ENCODE measurements at regions not wholly inside any gene's neighbourhood (a gene's known extent, or its start where the extent isn't known, plus 50 kb on each side); places are given as distances from the start of the nearest gene placed in this dataset.
A peak's percentile ranks its signal among the peaks of the same experiment; 100 is the strongest.

GRCh38 chr4:137754652-137755471 lies 222.6 kb upstream of the PCDH18 start:
- peaks cover 17% of the 10 kb centered on the region for H3K4me1 Mint-ChIP-seq (ENCODE audit: low read depth)
- no peak overlapping the region for H3K4me3 Mint-ChIP-seq (ENCODE audit: unreplicated experiment)
- H3K9me3 Mint-ChIP-seq (ENCODE audit: low read depth), result peaks cover 6% of the 10 kb centered on the region
- no peak for DNase-seq (ENCODE audit: low spot score)
- H3K36me3 Mint-ChIP-seq (ENCODE audit: low read depth), result no peaks in the 10 kb centered on the region
- TF ChIP-seq, protein P1, sequence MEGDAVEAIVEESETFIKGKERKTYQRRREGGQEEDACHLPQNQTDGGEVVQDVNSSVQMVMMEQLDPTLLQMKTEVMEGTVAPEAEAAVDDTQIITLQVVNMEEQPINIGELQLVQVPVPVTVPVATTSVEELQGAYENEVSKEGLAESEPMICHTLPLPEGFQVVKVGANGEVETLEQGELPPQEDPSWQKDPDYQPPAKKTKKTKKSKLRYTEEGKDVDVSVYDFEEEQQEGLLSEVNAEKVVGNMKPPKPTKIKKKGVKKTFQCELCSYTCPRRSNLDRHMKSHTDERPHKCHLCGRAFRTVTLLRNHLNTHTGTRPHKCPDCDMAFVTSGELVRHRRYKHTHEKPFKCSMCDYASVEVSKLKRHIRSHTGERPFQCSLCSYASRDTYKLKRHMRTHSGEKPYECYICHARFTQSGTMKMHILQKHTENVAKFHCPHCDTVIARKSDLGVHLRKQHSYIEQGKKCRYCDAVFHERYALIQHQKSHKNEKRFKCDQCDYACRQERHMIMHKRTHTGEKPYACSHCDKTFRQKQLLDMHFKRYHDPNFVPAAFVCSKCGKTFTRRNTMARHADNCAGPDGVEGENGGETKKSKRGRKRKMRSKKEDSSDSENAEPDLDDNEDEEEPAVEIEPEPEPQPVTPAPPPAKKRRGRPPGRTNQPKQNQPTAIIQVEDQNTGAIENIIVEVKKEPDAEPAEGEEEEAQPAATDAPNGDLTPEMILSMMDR (IDR thresholded peaks at IDR 0.05), result no peak
- no peaks in the 10 kb centered on the region for H3K27me3 Mint-ChIP-seq (ENCODE audit: low read depth)
- H3K27ac Mint-ChIP-seq (ENCODE audit: unreplicated experiment), result peak overlapping the region; percentile 56

DNA sequence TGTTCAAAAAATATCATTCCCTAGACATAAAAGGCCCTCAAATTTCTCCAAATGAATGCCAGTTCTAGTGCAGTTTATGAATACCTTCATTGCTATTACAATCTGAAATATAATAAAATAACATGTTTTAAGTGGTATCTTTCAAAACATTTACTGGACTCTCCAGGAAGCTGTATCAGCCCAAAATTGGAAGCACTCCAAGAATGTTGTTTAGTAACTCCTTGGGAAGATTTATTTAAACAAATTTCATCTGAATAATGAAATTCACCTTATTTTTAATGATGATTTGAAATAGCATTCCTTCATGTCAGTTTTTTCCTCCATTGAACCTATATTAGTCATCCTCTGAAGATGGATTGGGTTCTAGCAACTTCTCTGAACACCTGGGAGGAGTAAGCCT lies 217.2 kb upstream of the PCDH18 start:
- no peak overlapping the region for H3K27ac Mint-ChIP-seq (ENCODE audit: unreplicated experiment)
- TF ChIP-seq, protein P1 (IDR thresholded peaks at IDR 0.05), result no peak
- no peaks in the 10 kb centered on the region for H3K36me3 Mint-ChIP-seq (ENCODE audit: low read depth)
- H3K4me3 Mint-ChIP-seq (ENCODE audit: unreplicated experiment), result no peak overlapping the region
- H3K27me3 Mint-ChIP-seq (ENCODE audit: low read depth), result no peaks in the 10 kb centered on the region
- no peak for DNase-seq (ENCODE audit: low spot score)
- peaks cover 6% of the 10 kb centered on the region for H3K9me3 Mint-ChIP-seq (ENCODE audit: low read depth)
- H3K4me1 Mint-ChIP-seq (ENCODE audit: low read depth), result peaks cover 25% of the 10 kb centered on the region

DNA sequence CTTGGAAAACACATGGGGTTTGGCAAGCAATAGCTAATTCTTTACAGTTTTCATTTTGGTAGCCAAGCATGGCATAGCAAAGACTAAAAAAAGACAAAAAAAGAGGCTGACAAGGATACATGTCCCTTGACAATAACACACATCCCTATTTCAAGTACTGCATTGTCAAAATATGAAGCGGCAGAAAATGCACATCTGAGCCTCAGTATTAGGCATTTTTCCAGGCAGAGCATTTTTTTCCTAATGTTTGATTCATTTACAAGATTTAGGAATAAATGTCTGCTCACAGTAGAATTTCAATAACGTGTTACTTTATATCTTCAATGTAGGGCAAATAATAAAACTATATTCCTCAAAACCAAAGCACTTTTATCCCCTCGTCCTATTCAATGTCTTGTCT lies 216.3 kb upstream of the PCDH18 start:
- Mint-ChIP-seq H3K4me3 (ENCODE audit: unreplicated experiment) (no peak overlapping the region), H3K27me3 (ENCODE audit: low read depth) (no peaks in the 10 kb centered on the region), H3K27ac (ENCODE audit: unreplicated experiment) (no peak overlapping the region), H3K4me1 (ENCODE audit: low read depth) (peaks cover 23% of the 10 kb centered on the region), H3K36me3 (ENCODE audit: low read depth) (no peaks in the 10 kb centered on the region), H3K9me3 (ENCODE audit: low read depth) (peaks cover 6% of the 10 kb centered on the region)
- TF ChIP-seq, protein P1 (IDR thresholded peaks at IDR 0.05), result no peak
- DNase-seq (ENCODE audit: low spot score), result no peak

DNA sequence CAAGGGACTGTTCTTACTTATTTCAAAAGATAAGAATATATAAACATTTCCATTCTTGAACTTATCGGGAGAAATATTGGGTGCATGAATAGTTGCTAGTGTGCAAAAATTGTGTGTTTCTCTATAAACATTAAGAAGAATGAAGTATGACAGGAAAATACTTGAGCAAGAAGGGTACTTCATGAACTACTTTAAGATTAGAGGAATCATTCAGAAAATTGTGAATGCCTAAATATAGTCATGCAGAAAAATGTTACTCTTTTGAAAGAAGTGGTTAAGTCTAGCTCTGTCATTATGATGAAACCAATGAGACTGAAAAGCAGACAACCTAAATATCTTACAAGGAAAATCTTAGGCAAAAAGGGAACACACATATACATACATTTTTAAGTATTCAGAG lies 207.8 kb upstream of the PCDH18 start:
- Mint-ChIP-seq H3K27ac (ENCODE audit: unreplicated experiment) (peak overlapping the region; percentile 14), H3K27me3 (ENCODE audit: low read depth) (no peaks in the 10 kb centered on the region), H3K36me3 (ENCODE audit: low read depth) (no peaks in the 10 kb centered on the region), H3K4me3 (ENCODE audit: unreplicated experiment) (no peak overlapping the region), H3K9me3 (ENCODE audit: low read depth) (no peaks in the 10 kb centered on the region), H3K4me1 (ENCODE audit: low read depth) (peaks cover 23% of the 10 kb centered on the region)
- TF ChIP-seq, protein P1 (IDR thresholded peaks at IDR 0.05), result no peak
- DNase-seq (ENCODE audit: low spot score), result no peak

DNA sequence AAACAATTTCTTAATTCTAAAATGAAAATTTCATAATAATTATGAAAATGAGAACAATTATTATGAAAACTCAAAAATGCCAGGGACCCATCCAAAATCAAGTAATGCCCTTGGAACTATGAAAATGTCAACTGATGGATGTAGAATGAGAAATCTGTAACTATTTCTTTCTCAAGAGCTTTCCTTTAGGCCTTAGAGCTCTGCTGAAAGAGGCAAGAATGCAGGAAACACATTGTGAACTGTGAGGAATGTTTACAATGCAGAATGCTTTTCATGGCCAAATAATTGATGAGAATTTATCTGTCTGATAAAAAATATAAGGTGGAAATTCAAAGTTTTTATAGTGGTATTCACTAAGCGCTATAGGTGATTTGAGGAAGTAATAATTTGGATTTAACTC lies 207.1 kb upstream of the PCDH18 start:
- no peak for DNase-seq (ENCODE audit: low spot score)
- Mint-ChIP-seq H3K36me3 (ENCODE audit: low read depth) (no peaks in the 10 kb centered on the region), H3K4me3 (ENCODE audit: unreplicated experiment) (no peak overlapping the region), H3K27me3 (ENCODE audit: low read depth) (no peaks in the 10 kb centered on the region), H3K9me3 (ENCODE audit: low read depth) (peaks cover 4% of the 10 kb centered on the region), H3K27ac (ENCODE audit: unreplicated experiment) (no peak overlapping the region), H3K4me1 (ENCODE audit: low read depth) (peaks cover 20% of the 10 kb centered on the region)
- TF ChIP-seq, protein P1 (IDR thresholded peaks at IDR 0.05), result no peak

Measured in chondrocyte (in vitro differentiated cells).